Neural progenitor cell (in vitro differentiated cells): ENCODE measurements at regions not wholly inside any gene's neighbourhood (a gene's known extent, or its start where the extent isn't known, plus 50 kb on each side); places are given as distances from the start of the nearest gene placed in this dataset.

Experiments
- DNase-seq: peaks from one replicate; pipeline ENCODE4 v3.0.0-alpha.2; 2016; ENCODE audit warnings: low spot score
- H2AFZ ChIP-seq: fragments of 200-600 bp; sonication (generic); replicated peaks from 2 replicates; pipeline ENCODE4 v1.6.1; 2016; ENCODE audit warnings: antibody characterized with exemption
- H3F3A ChIP-seq: fragments of 200-600 bp; sonication (generic); 2 replicates; pipeline ENCODE4 v1.6.1; 2016; ENCODE audit warnings: antibody characterized with exemption, low read depth
- H3K27ac ChIP-seq: fragments of 200-600 bp; sonication (generic); 2 replicates; pipeline ENCODE4 v1.5.1; 2016; ENCODE audit warnings: mild to moderate bottlenecking
- H3K27me3 ChIP-seq: fragments of 200-600 bp; sonication (generic); 2 replicates; pipeline ENCODE4 v1.6.1; 2016; ENCODE audit warnings: mild to moderate bottlenecking, moderate library complexity
- H3K36me3 ChIP-seq: fragments of 200-600 bp; sonication (generic); 2 replicates; pipeline ENCODE4 v1.5.1; 2016
- H3K4me1 ChIP-seq: fragments of 200-600 bp; sonication (generic); 2 replicates; pipeline ENCODE4 v1.6.1; 2016; ENCODE audit warnings: mixed run types
- H3K4me2 ChIP-seq: fragments of 200-600 bp; sonication (generic); 2 replicates; pipeline ENCODE4 v1.6.1; 2016
- H3K4me3 ChIP-seq: fragments of 200-600 bp; sonication (generic); 2 replicates; pipeline ENCODE4 v1.5.1; 2016
- H3K79me2 ChIP-seq: fragments of 200-600 bp; sonication (generic); 2 replicates; pipeline ENCODE4 v1.6.1; 2016; ENCODE audit warnings: low read depth
- H3K9ac ChIP-seq: fragments of 200-600 bp; sonication (generic); 2 replicates; pipeline ENCODE4 v1.6.1; 2016
- H3K9me3 ChIP-seq: fragments of 200-600 bp; sonication (generic); 2 replicates; pipeline ENCODE4 v1.5.1; 2016; ENCODE audit warnings: low read depth
- H4K20me1 ChIP-seq: fragments of 200-600 bp; sonication (generic); 2 replicates; pipeline ENCODE4 v1.6.1; 2016; ENCODE audit warnings: low read depth
- H3K27ac Mint-ChIP-seq: 3 replicates; pipeline ENCODE4 v1.8.0; 2021; ENCODE audit warnings: mixed read lengths
- H3K27me3 Mint-ChIP-seq: 2 replicates; pipeline ENCODE4 v1.8.0; 2022; ENCODE audit warnings: low read depth, mild to moderate bottlenecking, inconsistent platforms, moderate library complexity, mixed read lengths; ENCODE audit not compliant: insufficient read depth
- H3K36me3 Mint-ChIP-seq: 3 replicates; pipeline ENCODE4 v1.8.0; 2021; ENCODE audit warnings: mixed read lengths
- H3K4me1 Mint-ChIP-seq: 3 replicates; pipeline ENCODE4 v1.8.0; 2021; ENCODE audit warnings: mixed read lengths
- H3K4me3 Mint-ChIP-seq: 3 replicates; pipeline ENCODE4 v1.8.0; 2021; ENCODE audit warnings: mild to moderate bottlenecking, moderate library complexity, mixed read lengths
- H3K9me3 Mint-ChIP-seq: 3 replicates; pipeline ENCODE4 v1.8.0; 2020; ENCODE audit warnings: mixed read lengths
- CTCF ChIP-seq: fragments of 200-600 bp; sonication (generic); IDR thresholded peaks from 2 replicates; pipeline ENCODE4 v1.5.1; 2017; ENCODE audit warnings: antibody characterized with exemption, mild to moderate bottlenecking
- EZH2 ChIP-seq: fragments of 200-600 bp; sonication (generic); IDR thresholded peaks from 2 replicates; pipeline ENCODE4 v1.6.1; 2017; ENCODE audit warnings: antibody characterized with exemption, mild to moderate bottlenecking, moderate library complexity
- EZH2phosphoT487 ChIP-seq: fragments of 200-600 bp; sonication (generic); IDR thresholded peaks from 2 replicates; pipeline ENCODE4 v1.6.1; 2017; ENCODE audit warnings: antibody characterized with exemption

- H3K27ac Mint-ChIP-seq, result no peak overlapping the region
- Histone ChIP-seq H3K9me3 (no peaks in the 10 kb centered on the region), H3K4me2 (no peak overlapping the region), H4K20me1 (no peaks in the 10 kb centered on the region), H3K79me2 (no peaks in the 10 kb centered on the region), H3K4me1 (no peaks in the 10 kb centered on the region), H3K27me3 (no peaks in the 10 kb centered on the region), H3K4me3 (no peak overlapping the region), H2AFZ (no peak overlapping the region), H3F3A (no peaks in the 10 kb centered on the region), H3K9ac (no peak overlapping the region), H3K36me3 (no peaks in the 10 kb centered on the region), H3K27ac (no peak overlapping the region)
- H3K36me3 Mint-ChIP-seq, result peaks cover 1% of the 10 kb centered on the region
- H3K9me3 Mint-ChIP-seq, result peaks cover 5% of the 10 kb centered on the region
- no peak for DNase-seq
- H3K27me3 Mint-ChIP-seq, result no peaks in the 10 kb centered on the region
- H3K4me3 Mint-ChIP-seq, result no peak overlapping the region
- peaks cover 2% of the 10 kb centered on the region for H3K4me1 Mint-ChIP-seq
- no peak for TF ChIP-seq CTCF
- no peak for TF ChIP-seq EZH2
- TF ChIP-seq EZH2phosphoT487, result no peak
Observed at GRCh38 chr6:68544450-68544849, 90.6 kb upstream of the ADGRB3 start.

- no peak for DNase-seq
- Histone ChIP-seq H3K4me3 (no peak overlapping the region), H4K20me1 (no peaks in the 10 kb centered on the region), H3K27ac (no peak overlapping the region), H3K9ac (no peak overlapping the region), H3F3A (no peaks in the 10 kb centered on the region), H3K79me2 (no peaks in the 10 kb centered on the region), H2AFZ (no peak overlapping the region), H3K27me3 (no peaks in the 10 kb centered on the region), H3K9me3 (no peaks in the 10 kb centered on the region), H3K36me3 (no peaks in the 10 kb centered on the region), H3K4me1 (no peaks in the 10 kb centered on the region), H3K4me2 (no peak overlapping the region)
- TF ChIP-seq EZH2 (no peak), CTCF (no peak), EZH2phosphoT487 (no peak)
- Mint-ChIP-seq H3K4me3 (no peak overlapping the region), H3K4me1 (no peaks in the 10 kb centered on the region), H3K27me3 (no peaks in the 10 kb centered on the region), H3K27ac (no peak overlapping the region), H3K9me3 (peaks cover under 1% of the 10 kb centered on the region), H3K36me3 (no peaks in the 10 kb centered on the region)
Observed at GRCh38 chr6:68533339-68533795, 101.7 kb upstream of the ADGRB3 start.

- Histone ChIP-seq H3K9ac (no peak overlapping the region), H3K27me3 (no peaks in the 10 kb centered on the region), H4K20me1 (no peaks in the 10 kb centered on the region), H3K79me2 (no peaks in the 10 kb centered on the region), H3K4me3 (no peak overlapping the region), H3K36me3 (no peaks in the 10 kb centered on the region), H3F3A (no peaks in the 10 kb centered on the region), H2AFZ (no peak overlapping the region), H3K4me2 (no peak overlapping the region), H3K4me1 (no peaks in the 10 kb centered on the region), H3K9me3 (no peaks in the 10 kb centered on the region), H3K27ac (no peak overlapping the region)
- H3K9me3 Mint-ChIP-seq, result peaks cover 5% of the 10 kb centered on the region
- no peak for TF ChIP-seq EZH2phosphoT487
- no peak for TF ChIP-seq CTCF
- TF ChIP-seq EZH2, result no peak
- no peaks in the 10 kb centered on the region for H3K4me1 Mint-ChIP-seq
- no peaks in the 10 kb centered on the region for H3K27me3 Mint-ChIP-seq
- H3K36me3 Mint-ChIP-seq, result no peaks in the 10 kb centered on the region
- H3K27ac Mint-ChIP-seq, result no peak overlapping the region
- DNase-seq, result no peak
- no peak overlapping the region for H3K4me3 Mint-ChIP-seq
Observed at GRCh38 chr6:68527691-68528090, 107.4 kb upstream of the ADGRB3 start.
